GM18519 (cell line): ENCODE measurements at regions not wholly inside any gene's neighbourhood (a gene's known extent, or its start where the extent isn't known, plus 50 kb on each side); places are given as distances from the start of the nearest gene placed in this dataset.

ENCODE experiments used
- ATAC-seq: cut with Tn5 transposase; IDR thresholded peaks from one replicate; pipeline ENCODE4 v1.9.1; 2021; ENCODE audit warnings: mild to moderate bottlenecking, moderate library complexity; ENCODE audit not compliant: unreplicated experiment, low FRiP score

DNA sequence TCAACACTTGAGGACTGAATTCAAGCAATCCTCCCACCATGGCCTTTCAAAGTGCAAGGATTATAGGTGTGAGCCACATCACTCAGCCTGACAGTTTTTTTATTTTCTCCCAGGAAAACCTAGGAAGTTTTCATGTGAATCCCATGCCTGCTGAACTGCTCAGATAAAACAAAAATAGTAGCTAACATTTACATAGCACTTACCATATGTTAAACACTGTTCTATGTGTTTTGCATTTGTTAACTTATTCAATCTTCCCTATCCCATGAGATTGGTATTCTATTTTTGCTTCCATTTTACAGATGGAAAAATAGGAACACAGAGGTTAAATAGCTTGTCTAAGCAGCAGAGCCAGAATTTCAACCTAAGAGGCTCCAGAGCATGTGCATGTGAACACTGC, 157.4 kb upstream of the KCTD1 start:
- no peak for ATAC-seq

- ATAC-seq, result no peak
Observed at GRCh38 chr18:26703170-26703930, 155.0 kb upstream of the KCTD1 start.

DNA sequence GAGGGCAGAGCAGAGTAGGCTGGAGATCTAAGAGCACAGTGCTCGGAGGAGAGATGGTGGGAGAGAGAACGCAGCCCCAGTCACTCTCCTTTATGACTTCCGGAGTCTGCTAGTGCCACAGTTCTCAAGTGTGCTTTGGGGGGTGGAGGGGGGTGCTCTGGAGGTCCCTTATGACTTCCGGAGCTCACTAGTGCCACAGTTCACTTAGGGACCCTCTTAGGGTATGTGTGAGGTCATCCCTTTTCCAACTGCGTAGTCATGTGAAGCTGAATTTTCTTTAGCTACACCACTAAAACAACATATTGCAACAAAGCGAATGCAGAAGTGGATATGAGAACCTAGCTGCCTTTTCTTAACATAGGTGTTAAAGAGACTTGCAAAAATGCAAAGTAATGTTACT, 153.7 kb upstream of the KCTD1 start:
- no peak for ATAC-seq

- no peak for ATAC-seq
Observed at GRCh38 chr18:26700728-26701127, 152.4 kb upstream of the KCTD1 start.

- peak; percentile 60 for ATAC-seq
Observed at GRCh38 chr18:26700201-26700600, 151.8 kb upstream of the KCTD1 start.

GRCh38 chr18:26697186-26697884, 149.0 kb upstream of the KCTD1 start:
- ATAC-seq, result no peak

GRCh38 chr18:26696786-26697185, 148.4 kb upstream of the KCTD1 start:
- no peak for ATAC-seq

- ATAC-seq, result no peak
Observed at GRCh38 chr18:26696308-26696707, 148.0 kb upstream of the KCTD1 start.

- ATAC-seq, result no peak
Observed at GRCh38 chr18:26689226-26689879, 141.0 kb upstream of the KCTD1 start.

GRCh38 chr18:26686532-26686931, 138.2 kb upstream of the KCTD1 start:
- ATAC-seq, result no peak

DNA sequence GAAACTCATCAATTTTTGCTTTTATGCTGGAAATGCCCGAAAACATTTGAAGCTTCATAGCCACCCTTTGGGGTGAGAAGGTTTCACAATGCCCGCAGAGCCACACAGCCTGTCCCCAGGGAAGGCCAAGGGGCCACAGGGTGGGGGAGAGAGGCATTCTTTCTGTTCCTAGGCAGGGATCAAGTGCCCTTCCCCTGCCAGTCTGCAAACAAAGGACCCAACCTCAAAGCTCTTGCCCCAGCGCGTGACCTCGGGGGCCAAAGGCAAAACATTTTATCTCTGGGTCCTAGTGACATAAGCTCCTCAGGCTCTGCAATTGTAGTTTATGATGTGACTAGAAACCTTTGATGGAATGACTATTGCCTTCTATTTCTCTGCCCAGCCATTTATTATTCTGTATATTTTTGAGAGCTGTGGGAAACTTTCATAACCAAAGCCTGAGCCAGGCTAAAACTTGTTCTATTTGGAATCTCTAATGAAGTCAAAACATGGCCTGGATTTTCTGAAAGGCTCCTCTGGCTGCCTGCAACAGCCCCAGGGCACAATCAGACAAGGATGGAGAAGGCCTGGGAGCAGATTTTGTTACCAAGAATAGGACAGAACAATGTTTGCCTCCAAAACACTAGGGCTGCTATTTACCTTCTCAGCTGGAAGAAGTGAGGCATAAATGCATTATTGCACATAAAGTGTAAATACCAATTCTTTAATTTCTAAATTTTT, 137.2 kb upstream of the KCTD1 start:
- ATAC-seq, result no peak

- ATAC-seq, result no peak
Observed at GRCh38 chr18:26677957-26678356, 129.6 kb upstream of the KCTD1 start.

DNA sequence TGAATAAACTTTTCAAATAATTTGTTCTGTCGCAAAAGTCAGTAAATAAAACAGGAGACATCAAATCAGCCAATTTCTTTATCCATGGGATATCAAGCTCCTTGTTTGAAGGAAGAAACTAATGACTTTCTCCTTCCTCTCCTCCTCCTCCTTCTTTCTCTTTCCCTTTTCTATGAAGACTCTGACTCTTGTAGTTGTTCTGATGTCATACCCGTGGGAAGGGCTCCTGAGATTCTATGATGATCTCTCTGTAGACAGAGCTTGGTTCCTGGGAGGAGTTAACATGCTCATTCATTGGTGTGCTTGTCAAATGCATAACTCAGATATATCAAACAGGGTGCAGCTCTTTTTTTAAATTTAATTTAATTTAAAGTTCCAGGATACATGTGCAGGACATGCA, 118.7 kb upstream of the KCTD1 start:
- ATAC-seq, result no peak

- ATAC-seq, result no peak
Observed at GRCh38 chr18:26662996-26663395, 114.6 kb upstream of the KCTD1 start.

DNA sequence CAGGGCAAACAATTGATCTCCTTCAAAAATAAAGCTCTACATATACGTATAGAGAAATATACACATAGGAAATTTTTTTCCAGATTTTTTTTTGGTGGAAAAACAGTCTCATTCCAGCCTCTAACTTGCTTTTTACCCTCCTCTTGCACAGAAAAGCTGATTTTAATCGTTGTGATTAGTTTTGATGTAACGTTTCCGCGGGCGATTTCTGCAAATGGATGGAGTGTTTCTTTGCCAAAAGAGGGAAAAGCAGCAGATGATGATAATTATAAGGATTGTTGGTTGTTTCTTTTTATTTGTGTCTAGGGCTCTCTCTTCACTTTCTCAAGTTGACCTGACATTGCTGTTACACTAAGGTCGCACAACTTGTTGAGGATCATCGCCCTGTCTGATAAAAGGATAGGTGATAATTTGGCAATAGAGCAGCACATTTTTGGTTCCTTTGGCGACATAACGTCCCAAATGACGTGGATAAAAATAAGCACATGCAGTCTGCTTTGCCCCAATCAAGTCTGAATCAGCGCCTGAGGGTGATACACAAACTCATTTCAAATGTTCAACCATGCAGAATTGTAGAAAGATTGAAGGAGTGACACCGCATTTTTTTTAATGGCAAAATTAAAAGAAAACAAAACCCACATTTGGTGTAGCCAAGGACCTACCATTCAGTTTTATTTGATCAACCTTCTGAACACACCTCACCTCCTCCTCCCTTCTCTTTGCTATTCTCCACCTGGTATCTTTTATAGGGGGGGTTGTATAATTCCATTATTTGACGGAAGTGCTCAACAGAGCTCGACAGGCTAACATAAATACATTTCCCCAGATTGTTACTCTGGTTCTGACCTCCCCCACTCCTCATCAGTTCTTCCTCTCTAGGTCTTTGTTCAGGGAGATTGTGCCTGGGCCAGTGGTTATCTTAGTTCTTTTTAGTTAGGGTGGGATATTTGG, 109.6 kb upstream of the KCTD1 start:
- no peak for ATAC-seq

- ATAC-seq, result peak; percentile 43
Observed at GRCh38 chr18:26656944-26657536, 108.7 kb upstream of the KCTD1 start.

GRCh38 chr18:26656431-26656943, 108.1 kb upstream of the KCTD1 start:
- ATAC-seq, result peak; percentile 6

DNA sequence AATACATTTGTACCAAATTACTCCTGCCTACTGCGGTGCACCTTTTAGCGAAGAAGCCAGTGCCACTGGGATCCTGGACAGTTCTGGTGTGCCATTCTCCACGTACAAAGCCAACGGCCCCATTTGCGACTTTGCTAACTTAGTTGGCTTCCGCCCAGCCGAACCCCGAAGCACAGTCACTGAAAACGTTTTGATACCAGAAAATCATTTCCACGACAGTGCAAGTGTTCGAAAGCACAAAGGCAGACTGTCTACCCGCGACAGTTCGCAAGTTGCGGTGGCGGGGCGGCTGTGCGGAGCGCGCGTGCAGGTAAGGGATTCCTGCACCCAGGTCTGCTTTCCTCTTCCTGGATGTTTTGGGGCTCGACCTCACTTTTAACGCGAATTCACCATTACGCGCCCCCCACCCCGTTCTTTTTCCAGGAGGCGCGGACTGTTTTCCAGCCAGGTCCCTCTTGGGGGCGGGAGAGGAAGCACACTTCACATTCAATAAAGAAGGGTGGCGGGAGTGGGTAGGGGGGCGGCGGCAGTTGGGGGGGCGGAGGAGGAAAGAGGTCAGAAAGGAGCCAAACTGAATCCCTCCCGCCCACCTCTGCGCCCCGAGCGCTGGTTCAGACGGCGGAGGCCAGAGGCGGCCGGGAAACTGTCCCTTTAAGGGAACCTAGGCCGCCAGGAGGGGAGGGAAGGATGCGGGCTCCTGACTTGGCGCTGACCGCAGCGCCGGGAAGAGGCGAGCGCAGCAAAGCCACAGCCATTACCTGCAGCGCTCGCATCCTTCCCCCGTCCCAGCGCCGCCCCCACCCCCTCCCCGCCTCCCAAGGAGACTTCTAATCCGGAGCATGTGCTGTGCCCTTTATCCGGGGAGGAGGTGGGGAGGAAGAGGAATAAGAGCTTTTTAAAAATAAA, 107.4 kb upstream of the KCTD1 start:
- ATAC-seq, result no peak
